GM06990 (cell line): ENCODE measurements at regions not wholly inside any gene's neighbourhood (a gene's known extent, or its start where the extent isn't known, plus 50 kb on each side); places are given as distances from the start of the nearest gene placed in this dataset.

Source experiments
- DNase-seq: peaks from one replicate; pipeline ENCODE4 v3.0.0-alpha.2; 2011; ENCODE audit not compliant: insufficient read length; ENCODE audit errors: extremely low read depth
- H3K27me3 ChIP-seq: replicated peaks from 2 replicates; pipeline ENCODE4 v1.6.0; 2011; ENCODE audit warnings: low read length; ENCODE audit not compliant: control insufficient read depth, insufficient read depth
- H3K36me3 ChIP-seq: 2 replicates; pipeline ENCODE4 v1.5.1; 2011; ENCODE audit warnings: low read length; ENCODE audit not compliant: control insufficient read depth, insufficient read depth
- H3K4me3 ChIP-seq: replicated peaks from 2 replicates; pipeline ENCODE4 v1.5.1; 2011; ENCODE audit warnings: low read depth, mild to moderate bottlenecking, control low read depth, low read length
- CTCF ChIP-seq: IDR thresholded peaks from 2 replicates; pipeline ENCODE4 v1.5.1; 2011; ENCODE audit warnings: low read length, control low read depth, mild to moderate bottlenecking, inconsistent platforms; ENCODE audit not compliant: insufficient read depth, poor library complexity, severe bottlenecking

GRCh38 chr7:10557375-10557774 lies 416.3 kb upstream of the PHF14 start:
- Histone ChIP-seq H3K36me3 (no peaks in the 10 kb centered on the region), H3K27me3 (no peaks in the 10 kb centered on the region), H3K4me3 (no peak overlapping the region)
- no peak for DNase-seq
- no peak for TF ChIP-seq CTCF

DNA sequence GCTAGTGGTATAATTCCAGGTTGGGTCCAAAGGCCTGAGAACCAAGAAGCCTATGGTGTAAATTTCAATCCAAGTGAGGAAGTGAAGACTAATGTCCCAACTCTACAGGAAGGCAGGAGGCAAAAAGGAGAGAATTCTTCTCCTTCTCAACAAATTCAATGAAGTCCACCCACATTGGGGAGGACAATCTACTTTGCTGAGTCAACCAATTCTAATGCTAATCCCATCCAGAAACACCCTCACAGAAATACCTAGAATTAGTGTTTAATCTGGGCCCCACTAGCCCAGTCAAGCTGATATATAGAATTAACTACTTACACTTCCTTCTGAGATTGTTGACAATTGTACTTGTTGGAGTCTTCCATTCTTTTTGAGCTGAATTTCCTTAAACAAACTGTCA lies 413.2 kb upstream of the PHF14 start:
- TF ChIP-seq CTCF: no peak
- Histone ChIP-seq H3K4me3 (no peak overlapping the region), H3K27me3 (no peaks in the 10 kb centered on the region), H3K36me3 (no peaks in the 10 kb centered on the region)
- DNase-seq: no peak

- Histone ChIP-seq H3K4me3 (no peak overlapping the region), H3K36me3 (no peaks in the 10 kb centered on the region), H3K27me3 (no peaks in the 10 kb centered on the region)
- no peak for DNase-seq
- TF ChIP-seq CTCF: no peak
Measured at GRCh38 chr7:10568891-10569290, 404.8 kb upstream of the PHF14 start.

- no peak for DNase-seq
- TF ChIP-seq CTCF: no peak
- Histone ChIP-seq H3K4me3 (no peak overlapping the region), H3K27me3 (no peaks in the 10 kb centered on the region), H3K36me3 (no peaks in the 10 kb centered on the region)
Measured at GRCh38 chr7:10571759-10572158, 401.9 kb upstream of the PHF14 start.

DNA sequence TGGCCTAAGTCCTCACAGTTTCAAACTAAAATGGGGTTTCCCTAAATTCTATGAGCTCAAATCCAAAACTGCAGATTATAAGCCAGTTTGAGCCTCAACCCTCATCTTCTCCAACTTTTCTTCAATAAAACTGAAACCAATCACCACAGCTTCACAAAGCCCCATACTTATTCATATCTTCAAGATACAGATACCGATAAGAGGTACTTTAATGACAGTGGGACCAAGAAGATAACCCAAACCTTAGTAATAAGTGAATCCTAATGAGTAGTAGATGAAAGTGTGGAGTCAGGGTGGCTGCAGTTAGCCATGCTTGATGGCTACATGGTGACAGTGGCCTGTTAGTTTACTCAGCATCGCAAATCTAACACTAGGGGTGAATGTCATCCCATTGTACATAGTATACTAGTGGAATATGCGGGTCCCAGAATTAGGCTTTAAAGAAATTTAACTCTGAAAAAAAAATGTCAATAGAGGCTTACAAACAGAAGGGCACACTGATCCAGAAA lies 395.8 kb upstream of the PHF14 start:
- H3K4me3 ChIP-seq: no peak overlapping the region
- no peaks in the 10 kb centered on the region for H3K36me3 ChIP-seq
- H3K27me3 ChIP-seq: no peaks in the 10 kb centered on the region
- DNase-seq: no peak
- no peak for TF ChIP-seq CTCF

DNA sequence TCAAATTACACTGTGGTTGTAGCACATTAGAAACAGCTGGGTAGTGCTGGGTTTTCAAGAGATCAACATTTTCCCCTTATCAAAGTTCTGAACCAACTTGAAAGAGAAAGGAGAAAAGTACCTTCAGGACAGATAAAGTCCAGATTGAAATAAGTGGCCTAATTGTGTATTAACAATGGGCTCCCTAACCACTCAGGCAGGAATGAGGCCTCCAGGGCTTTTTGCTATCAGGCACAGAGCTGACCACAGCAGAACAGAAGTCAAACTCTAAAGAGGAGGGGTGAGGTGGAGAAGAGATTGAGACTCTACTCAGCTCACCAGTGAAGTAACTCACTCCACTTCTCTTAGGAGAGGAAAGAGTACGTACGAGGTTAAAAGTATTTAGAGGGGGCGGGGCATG lies 394.1 kb upstream of the PHF14 start:
- TF ChIP-seq CTCF: no peak
- DNase-seq: no peak
- Histone ChIP-seq H3K36me3 (no peaks in the 10 kb centered on the region), H3K4me3 (no peak overlapping the region), H3K27me3 (no peaks in the 10 kb centered on the region)
